ENCODE measurements at regions not wholly inside any gene's neighbourhood (a gene's known extent, or its start where the extent isn't known, plus 50 kb on each side); places are given as distances from the start of the nearest gene placed in this dataset.

DNA sequence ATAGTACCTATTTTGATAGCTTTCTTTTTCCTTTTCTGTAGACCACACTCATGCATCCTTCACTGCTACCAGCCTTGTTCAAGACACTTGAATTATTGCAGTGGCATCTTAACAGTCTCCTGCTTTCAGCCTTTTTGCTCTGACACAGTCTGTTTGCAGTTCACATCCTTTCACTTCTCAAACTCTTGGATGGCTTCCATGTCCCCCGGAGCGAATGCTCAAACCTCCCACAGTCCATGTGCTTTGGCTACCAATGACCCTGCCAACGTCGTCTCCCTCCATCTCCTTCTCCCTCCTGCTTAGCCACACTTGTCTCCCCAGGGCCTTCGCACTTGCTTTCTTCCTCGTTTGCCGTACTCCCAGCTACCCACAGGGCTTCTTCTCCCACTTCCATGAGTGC, 270.0 kb upstream of the ZFP64 start:
- no peak for FAIRE-seq
- Histone ChIP-seq H3K79me2 (ENCODE audit: control insufficient read depth in 1 of 2, insufficient read depth in 2 of 2, low read length in 2 of 2) (no peaks in the 10 kb centered on the region), H3K18ac (ENCODE audit: extremely low read depth, low read length) (no peak overlapping the region), H2AFZ (ENCODE audit: low read length) (no peak overlapping the region), H3K36me3 (ENCODE audit: control insufficient read depth in 2 of 4, insufficient read depth in 4 of 4, low read length in 3 of 4) (no peaks in the 10 kb centered on the region), H2BK5ac (ENCODE audit: low read depth, low read length) (no peak overlapping the region), H2BK12ac (ENCODE audit: low read depth, low read length) (no peak overlapping the region), H4K8ac (ENCODE audit: extremely low read depth, insufficient read depth, low read length) (no peak overlapping the region), H4K91ac (replicated peaks; ENCODE audit: insufficient read length, low read length) (no peak overlapping the region), H3K4me3 (ENCODE audit: extremely low read depth in 1 of 4, insufficient read depth in 2 of 4, low read depth in 3 of 4, low read length in 4 of 4) (no peak overlapping the region), H3K9me3 (ENCODE audit: insufficient read depth in 2 of 2, low read depth in 1 of 2, low read length in 1 of 2) (no peaks in the 10 kb centered on the region), H3K27me3 (replicated peaks in 1 of 4; ENCODE audit: control insufficient read depth in 3 of 4, extremely low read depth in 1 of 4, insufficient read depth in 3 of 4, low read length in 3 of 4) (no peaks in the 10 kb centered on the region), H4K20me1 (replicated peaks in 1 of 2; ENCODE audit: control insufficient read depth in 1 of 2, insufficient read depth in 2 of 2, low read length in 2 of 2) (no peaks in the 10 kb centered on the region), H3K4ac (replicated peaks; ENCODE audit: insufficient read length, low read depth, low read length) (no peak overlapping the region), H2BK20ac (ENCODE audit: low read length) (no peak overlapping the region), H3K23me2 (ENCODE audit: low read depth, low read length) (no peaks in the 10 kb centered on the region), H3K4me2 (ENCODE audit: insufficient read depth in 1 of 2, low read depth in 2 of 2, low read length in 2 of 2) (no peak overlapping the region), H3K9ac (replicated peaks in 1 of 4; ENCODE audit: extremely low read depth in 1 of 4, low read depth in 3 of 4, low read length in 3 of 4) (no peak overlapping the region), H2AK5ac (ENCODE audit: low read depth, low read length) (no peak overlapping the region), H3K4me1 (replicated peaks in 1 of 4; ENCODE audit: control insufficient read depth in 3 of 4, insufficient read depth in 4 of 4, low read length in 3 of 4) (no peaks in the 10 kb centered on the region), H3K14ac (ENCODE audit: insufficient read length) (no peak overlapping the region), H3K23ac (ENCODE audit: insufficient read length) (no peak overlapping the region), H3K79me1 (ENCODE audit: low read depth, low read length) (no peaks in the 10 kb centered on the region), H2BK15ac (ENCODE audit: low read length) (no peak overlapping the region), H2BK120ac (replicated peaks; ENCODE audit: low read depth, low read length) (no peak overlapping the region), H3K56ac (replicated peaks; ENCODE audit: insufficient read length, low read depth, low read length) (no peak overlapping the region), H4K5ac (ENCODE audit: insufficient read length, low read depth, low read length) (no peak overlapping the region), H3K27ac (ENCODE audit: low read depth, low read length) (no peak overlapping the region)
- ChIA-PET POLR2A (ENCODE audit: partially characterized antibody) (no interaction called here), CTCF (ENCODE audit: partially characterized antibody) (no interaction called here)
- WGBS, 2 experiments (ENCODE audit: extremely low coverage in 1 of 2, insufficient coverage in 1 of 2, insufficient read length in 1 of 2, insufficient replicate concordance in 2 of 2, low coverage in 1 of 2, low lambda C conversion rate in 2 of 2, missing lambda C conversion rate in 1 of 2): 79% methylated on average over 7 of the region's 7 CpGs; no CpG with 5 or more reads in 1 of the 2 experiments
- no peak for DNase-seq (ENCODE audit: low read depth in 1 of 2, low spot score in 2 of 2)
- no peak for TF ChIP-seq TCF12 (IDR thresholded peaks at IDR 0.05; ENCODE audit: low read depth, low read length)
- no peak for TF ChIP-seq CREB1 (IDR thresholded peaks at IDR 0.05)
- no peak for TF ChIP-seq SP1 (IDR thresholded peaks at IDR 0.05; ENCODE audit: low read depth, low read length)
- no peak for TF ChIP-seq EP300 (IDR thresholded peaks at IDR 0.05; ENCODE audit: borderline replicate concordance in 1 of 2, low read depth in 2 of 2, low read length in 2 of 2)
- TF ChIP-seq RFX5 (IDR thresholded peaks at IDR 0.05; ENCODE audit: borderline replicate concordance, low read depth, low read length): no peak
- TF ChIP-seq GABPA (IDR thresholded peaks at IDR 0.05; ENCODE audit: borderline replicate concordance, insufficient read depth, low read length): no peak
- no peak for TF ChIP-seq HDAC2 (IDR thresholded peaks at IDR 0.05; ENCODE audit: borderline replicate concordance in 1 of 2, low read depth in 2 of 2, low read length in 2 of 2)
- no peak for TF ChIP-seq ASH2L (IDR thresholded peaks at IDR 0.05; ENCODE audit: low read length)
- no peak for TF ChIP-seq RNF2 (IDR thresholded peaks at IDR 0.05; ENCODE audit: borderline replicate concordance, low read depth, low read length, missing control alignments, poor library complexity, severe bottlenecking)
- no peak for TF ChIP-seq JUN (IDR thresholded peaks at IDR 0.05; ENCODE audit: low read depth, low read length)
- TF ChIP-seq POLR2A (IDR thresholded peaks at IDR 0.05; ENCODE audit: control extremely low read depth in 1 of 2, low read depth in 2 of 2, low read length in 2 of 2): no peak
- TF ChIP-seq SIN3A (conservative IDR thresholded peaks at IDR 0.05 in 1 of 2, IDR thresholded peaks at IDR 0.05 in 1 of 2; ENCODE audit: low read depth in 1 of 2, low read length in 2 of 2): no peak
- no peak for TF ChIP-seq TEAD4 (IDR thresholded peaks at IDR 0.05; ENCODE audit: low read depth, low read length)
- TF ChIP-seq NRF1 (IDR thresholded peaks at IDR 0.05; ENCODE audit: low read depth, low read length): no peak
- no peak for TF ChIP-seq KDM4A (IDR thresholded peaks at IDR 0.05; ENCODE audit: low read depth, low read length, severe bottlenecking)
- TF ChIP-seq CEBPB (IDR thresholded peaks at IDR 0.05; ENCODE audit: low read depth, low read length): no peak

All from H1 (cell line).